BLaER1 treated with 17β-estradiol and CSF1 and Interleukin-3, amounts not matched to agents 10 nM and 100 nM (cell line): ENCODE measurements at regions not wholly inside any gene's neighbourhood (a gene's known extent, or its start where the extent isn't known, plus 50 kb on each side); places are given as distances from the start of the nearest gene placed in this dataset.

Experiments used
- H3K27ac ChIP-seq, 11 experiments: shearing (Covaris generic); formaldehyde crosslinking; 2 replicates each; pipeline ENCODE4 v1.8.1; 2022
- H3K27me3 ChIP-seq, 11 experiments: shearing (Covaris generic); formaldehyde crosslinking; 2 replicates each; pipeline ENCODE4 v1.8.1; 2022
- H3K36me3 ChIP-seq, 11 experiments: shearing (Covaris generic); formaldehyde crosslinking; 2 replicates each; pipeline ENCODE4 v1.8.1; 2022
- H3K4me1 ChIP-seq, 10 experiments: shearing (Covaris generic); formaldehyde crosslinking; 2 replicates each; pipeline ENCODE4 v1.8.1; 2022
- H3K4me2 ChIP-seq, 11 experiments: shearing (Covaris generic); formaldehyde crosslinking; 2 replicates each; pipeline ENCODE4 v1.8.1; 2022
- H3K4me3 ChIP-seq, 10 experiments: shearing (Covaris generic); formaldehyde crosslinking; 2 replicates each; pipeline ENCODE4 v1.8.1; 2022
- H3K9ac ChIP-seq, 11 experiments: shearing (Covaris generic); formaldehyde crosslinking; 2 replicates each; pipeline ENCODE4 v1.8.1; 2022
- H3K9me3 ChIP-seq, 11 experiments: shearing (Covaris generic); formaldehyde crosslinking; replicated peaks in 1 of 11; 2 replicates each; pipeline ENCODE4 v1.8.1; 2022
- H4K20me1 ChIP-seq, 11 experiments: shearing (Covaris generic); formaldehyde crosslinking; 2 replicates each; pipeline ENCODE4 v1.8.1; 2022
- Cebpa-rat ChIP-seq, 11 experiments: shearing (Covaris generic); IDR thresholded peaks; 2 replicates each; pipeline ENCODE4 v1.8.1; 2022

DNA sequence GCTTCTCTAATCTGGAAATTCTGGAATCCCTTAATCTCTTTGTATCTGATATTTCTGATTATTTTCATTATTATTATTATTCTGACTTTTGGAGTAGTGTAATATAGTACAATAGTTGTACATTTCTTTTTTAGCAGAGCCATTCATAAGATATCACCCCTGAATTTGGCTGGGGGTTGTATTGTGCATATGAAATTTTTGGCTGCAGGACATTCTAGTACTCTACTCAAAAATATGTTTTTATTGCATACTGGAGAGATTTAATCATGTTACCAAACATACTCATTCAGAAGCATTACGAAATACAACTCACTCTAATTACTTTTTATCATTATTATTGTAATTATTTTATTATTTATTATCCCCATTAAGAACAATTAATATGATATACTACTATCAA lies 589.7 kb upstream of the KCNMB2 start:
- H3K9ac ChIP-seq = no peak overlapping the region
- H3K9me3 ChIP-seq = peaks cover 23 to 78% (median 61%) of the 10 kb centered on the region in 11 experiments
- peaks cover 21 to 66% (median 53%) of the 10 kb centered on the region in 10 experiments for H3K4me1 ChIP-seq
- no peak overlapping the region for H3K4me2 ChIP-seq
- no peaks in the 10 kb centered on the region for H4K20me1 ChIP-seq
- no peak overlapping the region for H3K4me3 ChIP-seq
- peaks cover 0 to 35% (median 0%) of the 10 kb centered on the region in 11 experiments; a peak in 6 of 22 replicates for H3K36me3 ChIP-seq
- H3K27ac ChIP-seq = no peak overlapping the region
- no peak for TF ChIP-seq Cebpa-rat (IDR thresholded peaks at IDR 0.05)
- no peaks in the 10 kb centered on the region for H3K27me3 ChIP-seq

DNA sequence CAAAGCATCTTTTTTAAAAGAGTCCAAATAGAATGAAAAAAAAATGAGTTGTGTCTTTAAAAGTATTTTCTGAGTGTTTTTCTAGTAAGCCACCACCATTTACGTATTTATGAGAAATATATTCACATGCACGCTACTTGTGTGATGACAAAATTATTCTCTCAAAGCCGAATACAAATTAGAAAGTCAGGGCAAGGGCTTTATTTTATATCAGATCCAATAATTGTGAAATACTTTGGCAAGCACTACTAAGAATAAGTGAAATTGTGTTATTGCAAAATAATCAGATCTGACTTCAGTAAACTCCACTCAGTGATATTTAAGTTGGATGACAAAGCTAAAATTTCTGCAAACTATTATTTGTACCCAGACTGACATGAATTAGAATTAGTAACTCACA lies 589.3 kb upstream of the KCNMB2 start:
- Histone ChIP-seq H3K4me2 (no peak overlapping the region), H3K9ac (no peak overlapping the region), H3K36me3 (peaks cover 0 to 36% (median 0%) of the 10 kb centered on the region in 11 experiments; a peak in 6 of 22 replicates), H3K4me1 (peaks cover 21 to 66% (median 53%) of the 10 kb centered on the region in 10 experiments), H3K27me3 (no peaks in the 10 kb centered on the region), H3K9me3 (peaks cover 23 to 78% (median 60%) of the 10 kb centered on the region in 11 experiments), H4K20me1 (no peaks in the 10 kb centered on the region), H3K4me3 (no peak overlapping the region), H3K27ac (no peak overlapping the region)
- no peak for TF ChIP-seq Cebpa-rat (IDR thresholded peaks at IDR 0.05)

DNA sequence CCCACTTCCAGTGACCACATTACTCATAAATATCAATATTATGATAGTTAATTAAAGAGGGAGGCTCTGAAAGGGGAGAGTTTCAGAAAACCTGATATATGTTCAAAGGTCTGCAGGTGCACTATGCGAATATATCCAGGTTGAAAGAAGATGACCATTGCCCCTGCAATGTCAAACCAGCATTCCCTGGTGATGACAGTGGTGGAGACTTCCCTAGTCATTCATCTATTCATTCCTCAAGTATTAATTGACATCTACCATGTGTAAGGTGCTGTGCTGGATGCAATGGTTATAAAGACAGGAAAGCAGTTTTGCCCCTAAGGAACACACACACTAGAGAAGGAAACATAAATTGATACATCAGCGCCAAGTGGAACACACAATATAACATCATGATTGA lies 588.3 kb upstream of the KCNMB2 start:
- Histone ChIP-seq H3K36me3 (peaks cover 0 to 41% (median 0%) of the 10 kb centered on the region in 11 experiments; a peak in 6 of 22 replicates), H3K9ac (no peak overlapping the region), H3K27me3 (no peaks in the 10 kb centered on the region), H3K9me3 (peaks cover 23 to 78% (median 59%) of the 10 kb centered on the region in 11 experiments; a peak in 21 of 22 replicates), H3K4me1 (peaks cover 21 to 66% (median 53%) of the 10 kb centered on the region in 10 experiments), H3K4me2 (peak overlapping the region in 3 of 11 experiments; percentile 13 to 76 (median 69); a peak in 2 of 22 replicates), H3K4me3 (no peak overlapping the region), H4K20me1 (no peaks in the 10 kb centered on the region), H3K27ac (no peak overlapping the region)
- TF ChIP-seq Cebpa-rat (IDR thresholded peaks at IDR 0.05) = no peak

DNA sequence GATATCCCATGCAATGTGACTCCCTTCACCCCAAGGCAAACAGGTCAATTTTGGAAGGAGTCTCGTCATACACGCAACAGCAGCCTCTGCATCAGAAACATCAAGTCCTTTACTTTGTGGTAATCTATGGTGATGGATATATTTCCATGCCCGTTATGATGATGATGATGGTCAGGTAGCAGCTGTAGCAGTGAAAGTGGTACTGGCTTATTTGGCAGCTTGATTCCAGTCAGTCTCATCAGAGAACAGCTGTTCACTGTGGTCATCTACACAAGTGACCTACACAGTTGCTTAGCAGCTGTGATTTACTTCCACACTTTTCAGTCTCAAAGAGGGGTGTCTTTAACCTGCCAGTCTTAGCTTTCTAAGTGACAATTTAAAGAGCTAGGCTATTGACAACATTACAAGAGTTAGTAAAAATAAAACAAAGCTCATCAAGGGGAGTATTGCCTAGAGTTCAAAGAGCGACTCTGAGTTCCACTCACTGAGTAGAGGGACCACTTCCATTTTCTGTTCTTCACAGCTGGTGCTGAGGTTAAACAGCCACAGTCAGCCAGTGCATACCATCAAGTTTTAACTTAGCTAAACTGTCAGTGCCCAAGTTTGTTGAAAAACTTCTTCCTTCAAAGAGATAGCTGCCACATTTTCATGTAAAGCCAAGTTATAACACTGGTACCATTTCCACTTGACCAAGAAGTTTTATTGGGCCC lies 587.4 kb upstream of the KCNMB2 start:
- no peak overlapping the region for H3K9ac ChIP-seq
- H3K27me3 ChIP-seq = no peaks in the 10 kb centered on the region
- H3K27ac ChIP-seq = peak overlapping the region in 5 of 11 experiments; percentile 14 to 53 (median 22); a peak in 8 of 22 replicates
- peaks cover 18 to 78% (median 57%) of the 10 kb centered on the region in 11 experiments; a peak in 21 of 22 replicates for H3K9me3 ChIP-seq
- H4K20me1 ChIP-seq = no peaks in the 10 kb centered on the region
- peaks cover 0 to 34% (median 0%) of the 10 kb centered on the region in 11 experiments; a peak in 6 of 22 replicates for H3K36me3 ChIP-seq
- TF ChIP-seq Cebpa-rat (IDR thresholded peaks at IDR 0.05) = no peak
- H3K4me2 ChIP-seq = peak overlapping the region in 10 of 11 experiments; percentile 0 to 76 (median 66); a peak in 18 of 22 replicates
- H3K4me3 ChIP-seq = no peak overlapping the region; a peak in 1 of 20 replicates
- peaks cover 15 to 59% (median 46%) of the 10 kb centered on the region in 10 experiments for H3K4me1 ChIP-seq

DNA sequence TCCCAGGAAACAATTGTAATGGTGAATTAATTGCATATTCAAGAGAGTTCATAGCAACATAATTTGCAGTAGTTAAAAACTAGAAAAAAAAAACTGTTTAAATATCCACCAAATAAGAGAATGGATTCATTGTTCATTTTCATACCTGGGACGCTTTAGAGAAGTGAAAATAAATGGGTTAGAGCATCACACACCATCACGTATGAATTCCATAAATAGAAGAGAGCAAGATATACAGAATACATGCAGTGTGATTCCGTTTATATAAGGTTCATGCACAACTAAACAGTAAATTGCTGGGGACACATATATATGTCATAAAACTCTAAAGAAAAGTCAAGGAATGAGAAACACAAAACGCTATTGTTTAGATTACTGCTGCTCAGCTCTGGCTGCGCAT lies 577.0 kb upstream of the KCNMB2 start:
- H3K36me3 ChIP-seq = no peaks in the 10 kb centered on the region
- H4K20me1 ChIP-seq = no peaks in the 10 kb centered on the region
- H3K9me3 ChIP-seq = peaks cover 0 to 49% (median 26%) of the 10 kb centered on the region in 11 experiments; a peak in 18 of 22 replicates
- no peak overlapping the region for H3K9ac ChIP-seq
- peaks cover 0 to 12% (median 0%) of the 10 kb centered on the region in 10 experiments; a peak in 3 of 20 replicates for H3K4me1 ChIP-seq
- H3K27ac ChIP-seq = no peak overlapping the region
- TF ChIP-seq Cebpa-rat (IDR thresholded peaks at IDR 0.05) = no peak
- H3K27me3 ChIP-seq = no peaks in the 10 kb centered on the region
- no peak overlapping the region for H3K4me3 ChIP-seq
- H3K4me2 ChIP-seq = no peak overlapping the region

DNA sequence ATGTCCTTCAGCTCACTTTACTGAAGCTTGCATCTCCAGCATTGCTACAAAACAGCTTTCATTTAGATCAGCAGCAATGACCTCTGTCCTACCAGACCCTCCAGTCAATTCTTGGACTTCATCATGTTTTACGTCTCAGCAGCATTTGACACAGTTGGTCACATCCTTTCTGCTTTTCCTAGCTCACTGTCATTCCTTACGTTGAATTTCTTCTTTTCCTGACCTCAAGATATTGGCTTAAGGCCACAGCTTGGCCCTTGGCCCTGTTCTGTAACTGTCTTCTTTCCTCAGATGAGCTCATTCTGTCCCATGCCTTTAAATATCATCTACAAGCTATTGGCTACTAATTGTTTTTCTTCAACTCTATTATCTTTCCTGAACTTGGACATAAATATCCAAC lies 576.2 kb upstream of the KCNMB2 start:
- Histone ChIP-seq H3K9ac (no peak overlapping the region), H3K27me3 (no peaks in the 10 kb centered on the region), H3K36me3 (no peaks in the 10 kb centered on the region), H3K4me1 (peaks cover 0 to 17% (median 3%) of the 10 kb centered on the region in 10 experiments; a peak in 8 of 20 replicates), H3K4me3 (no peak overlapping the region), H3K4me2 (no peak overlapping the region), H4K20me1 (no peaks in the 10 kb centered on the region), H3K9me3 (peaks cover 0 to 49% (median 26%) of the 10 kb centered on the region in 11 experiments; a peak in 18 of 22 replicates), H3K27ac (no peak overlapping the region)
- TF ChIP-seq Cebpa-rat (IDR thresholded peaks at IDR 0.05) = no peak

DNA sequence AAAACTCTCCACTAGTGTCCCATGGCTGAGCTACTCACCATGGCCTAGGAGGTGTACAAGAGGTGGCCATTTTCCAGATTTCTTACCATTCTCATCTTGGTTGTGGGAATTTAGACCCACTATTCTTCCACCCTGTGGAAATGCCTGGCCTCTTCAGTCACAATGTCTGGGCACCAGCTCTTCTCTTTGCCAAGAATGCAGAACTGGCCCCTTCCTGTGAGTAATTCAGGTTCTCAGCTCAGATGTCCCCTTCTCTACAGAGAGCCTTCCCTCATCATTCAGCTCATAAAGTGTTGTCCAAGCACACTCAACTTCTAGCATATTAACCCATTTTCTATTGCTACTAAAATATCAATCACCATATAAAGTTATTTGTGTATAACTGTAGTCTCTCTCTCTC lies 575.5 kb upstream of the KCNMB2 start:
- H3K4me1 ChIP-seq = peaks cover 0 to 17% (median 3%) of the 10 kb centered on the region in 10 experiments; a peak in 8 of 20 replicates

DNA sequence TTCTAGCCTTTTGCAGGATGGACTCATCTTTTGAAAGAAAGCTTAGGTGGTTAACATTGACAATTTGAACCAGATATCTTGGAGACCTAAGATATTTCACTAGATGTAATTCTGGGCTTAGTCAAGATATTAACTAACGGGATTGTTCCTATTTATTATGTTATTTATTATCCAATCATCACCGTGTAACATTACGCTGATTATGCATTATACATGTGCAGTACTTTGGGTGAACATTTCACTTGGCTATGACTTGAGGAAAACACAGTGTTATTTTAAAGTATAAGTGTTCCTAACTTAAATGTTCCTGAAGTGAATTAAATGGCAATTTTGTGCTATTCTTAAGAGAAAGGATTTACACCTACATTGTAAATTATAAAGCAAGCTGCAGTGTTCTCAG lies 574.5 kb upstream of the KCNMB2 start:
- Histone ChIP-seq H3K9ac (no peak overlapping the region), H3K4me3 (no peak overlapping the region), H3K27me3 (no peaks in the 10 kb centered on the region), H3K4me2 (no peak overlapping the region), H4K20me1 (no peaks in the 10 kb centered on the region), H3K4me1 (peaks cover 0 to 17% (median 3%) of the 10 kb centered on the region in 10 experiments; a peak in 8 of 20 replicates), H3K27ac (no peak overlapping the region), H3K36me3 (no peaks in the 10 kb centered on the region), H3K9me3 (peaks cover 0 to 39% (median 10%) of the 10 kb centered on the region in 11 experiments; a peak in 17 of 22 replicates)
- no peak for TF ChIP-seq Cebpa-rat (IDR thresholded peaks at IDR 0.05)

More for the DNA sequence above, 575.5 kb upstream of the KCNMB2 start:
- Histone ChIP-seq H3K9me3 (peaks cover 0 to 50% (median 19%) of the 10 kb centered on the region in 11 experiments; a peak in 18 of 22 replicates), H4K20me1 (no peaks in the 10 kb centered on the region), H3K27me3 (no peaks in the 10 kb centered on the region), H3K4me3 (no peak overlapping the region), H3K36me3 (no peaks in the 10 kb centered on the region), H3K4me2 (0 out of 22 replicates have a peak overlapping the region, but pooled peaks of 1 of the 11 experiments have one; percentile 2), H3K27ac (no peak overlapping the region), H3K9ac (no peak overlapping the region)
- TF ChIP-seq Cebpa-rat (IDR thresholded peaks at IDR 0.05) = no peak

DNA sequence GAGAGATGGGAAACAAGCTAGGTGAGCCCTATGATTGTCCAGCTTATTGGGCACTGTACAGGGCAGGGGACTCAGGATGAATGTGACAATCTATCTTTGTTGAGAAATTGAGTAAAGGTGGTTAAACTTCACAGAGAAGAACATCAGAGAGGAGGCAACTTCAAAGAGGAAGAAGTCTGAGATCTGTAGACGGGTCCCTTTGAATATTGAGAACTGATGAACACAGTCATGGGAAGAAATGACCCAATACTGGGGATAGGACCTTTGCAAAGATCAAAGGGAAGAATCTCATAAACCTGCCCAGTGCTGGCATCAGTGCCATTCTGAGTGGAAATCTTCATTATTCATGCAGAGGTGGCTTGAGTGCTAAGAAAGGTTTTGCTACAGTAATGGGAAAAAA lies 569.7 kb upstream of the KCNMB2 start:
- peaks cover 0 to 9% (median 3%) of the 10 kb centered on the region in 10 experiments; a peak in 8 of 20 replicates for H3K4me1 ChIP-seq
- H3K27me3 ChIP-seq = no peaks in the 10 kb centered on the region
- no peak overlapping the region for H3K27ac ChIP-seq
- H3K36me3 ChIP-seq = no peaks in the 10 kb centered on the region
- peaks cover 0 to 32% (median 6%) of the 10 kb centered on the region in 11 experiments; a peak in 11 of 22 replicates for H3K9me3 ChIP-seq
- H3K4me2 ChIP-seq = no peak overlapping the region
- H3K9ac ChIP-seq = no peak overlapping the region
- TF ChIP-seq Cebpa-rat (IDR thresholded peaks at IDR 0.05) = no peak
- no peak overlapping the region for H3K4me3 ChIP-seq
- H4K20me1 ChIP-seq = no peaks in the 10 kb centered on the region
